ENCODE measurements at regions not wholly inside any gene's neighbourhood (a gene's known extent, or its start where the extent isn't known, plus 50 kb on each side); places are given as distances from the start of the nearest gene placed in this dataset.

DNA sequence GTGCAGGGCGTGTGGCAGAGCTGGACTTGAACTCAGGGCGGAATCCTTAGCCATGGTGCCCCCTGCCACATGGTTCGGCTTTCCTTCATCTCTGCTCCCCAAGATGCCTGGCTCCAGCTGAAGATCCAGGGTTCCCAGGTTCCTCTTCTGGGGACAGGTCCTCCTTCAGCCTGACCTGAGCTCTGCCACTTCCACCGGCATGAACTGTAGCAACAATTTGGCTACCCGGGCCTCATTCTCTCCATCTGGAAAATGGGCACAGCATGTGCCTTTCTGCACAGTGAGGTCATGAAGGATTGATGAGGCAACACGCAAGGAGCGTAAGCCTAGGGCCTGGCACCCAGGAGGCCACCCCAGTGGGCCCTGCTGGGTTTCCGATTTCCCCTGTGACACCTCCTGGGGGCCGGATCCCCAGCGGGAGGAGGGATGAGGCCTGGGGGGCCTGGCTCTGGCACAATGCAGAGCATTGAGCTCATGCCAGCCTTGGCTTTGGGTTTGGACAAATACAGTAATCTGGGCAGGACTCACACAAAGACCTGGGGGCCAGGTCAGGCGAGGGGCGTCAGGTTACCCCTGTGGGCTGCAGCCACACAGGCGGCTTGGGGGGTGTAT, 74.0 kb downstream of the CEBPB start:
- ATAC-seq (replicated peaks; ENCODE audit: extremely low read depth, poor library complexity, severe bottlenecking) (no peak), DNase-seq (ENCODE audit: low spot score in 2 of 2) (no peak)
- Mint-ChIP-seq H3K27ac (ENCODE audit: low read depth) (no peak overlapping the region), H3K4me1 (no peaks in the 10 kb centered on the region), H3K36me3 (ENCODE audit: insufficient read depth) (no peaks in the 10 kb centered on the region), H3K27me3 (peaks cover 7% of the 10 kb centered on the region), H3K9me3 (no peaks in the 10 kb centered on the region), H3K4me3 (no peak overlapping the region)

- Mint-ChIP-seq H3K27ac (ENCODE audit: low read depth) (peak overlapping the region; percentile 64), H3K4me1 (no peaks in the 10 kb centered on the region), H3K36me3 (ENCODE audit: insufficient read depth) (no peaks in the 10 kb centered on the region), H3K27me3 (peaks cover 15% of the 10 kb centered on the region), H3K4me3 (no peak overlapping the region), H3K9me3 (no peaks in the 10 kb centered on the region)
- DNase-seq (ENCODE audit: low spot score in 2 of 2) = no peak
- ATAC-seq (replicated peaks; ENCODE audit: extremely low read depth, poor library complexity, severe bottlenecking) = no peak
Observed at GRCh38 chr20:50265245-50265946, 74.8 kb downstream of the CEBPB start.

GRCh38 chr20:50266293-50267040, 75.8 kb downstream of the CEBPB start:
- H3K36me3 Mint-ChIP-seq (ENCODE audit: insufficient read depth) = no peaks in the 10 kb centered on the region
- ATAC-seq (replicated peaks; ENCODE audit: extremely low read depth, poor library complexity, severe bottlenecking) (no peak), DNase-seq (ENCODE audit: low spot score in 2 of 2) (no peak)
- H3K4me3 Mint-ChIP-seq = no peak overlapping the region
- no peaks in the 10 kb centered on the region for H3K9me3 Mint-ChIP-seq
- no peak overlapping the region for H3K27ac Mint-ChIP-seq (ENCODE audit: low read depth)
- peaks cover 25% of the 10 kb centered on the region for H3K27me3 Mint-ChIP-seq
- no peaks in the 10 kb centered on the region for H3K4me1 Mint-ChIP-seq

DNA sequence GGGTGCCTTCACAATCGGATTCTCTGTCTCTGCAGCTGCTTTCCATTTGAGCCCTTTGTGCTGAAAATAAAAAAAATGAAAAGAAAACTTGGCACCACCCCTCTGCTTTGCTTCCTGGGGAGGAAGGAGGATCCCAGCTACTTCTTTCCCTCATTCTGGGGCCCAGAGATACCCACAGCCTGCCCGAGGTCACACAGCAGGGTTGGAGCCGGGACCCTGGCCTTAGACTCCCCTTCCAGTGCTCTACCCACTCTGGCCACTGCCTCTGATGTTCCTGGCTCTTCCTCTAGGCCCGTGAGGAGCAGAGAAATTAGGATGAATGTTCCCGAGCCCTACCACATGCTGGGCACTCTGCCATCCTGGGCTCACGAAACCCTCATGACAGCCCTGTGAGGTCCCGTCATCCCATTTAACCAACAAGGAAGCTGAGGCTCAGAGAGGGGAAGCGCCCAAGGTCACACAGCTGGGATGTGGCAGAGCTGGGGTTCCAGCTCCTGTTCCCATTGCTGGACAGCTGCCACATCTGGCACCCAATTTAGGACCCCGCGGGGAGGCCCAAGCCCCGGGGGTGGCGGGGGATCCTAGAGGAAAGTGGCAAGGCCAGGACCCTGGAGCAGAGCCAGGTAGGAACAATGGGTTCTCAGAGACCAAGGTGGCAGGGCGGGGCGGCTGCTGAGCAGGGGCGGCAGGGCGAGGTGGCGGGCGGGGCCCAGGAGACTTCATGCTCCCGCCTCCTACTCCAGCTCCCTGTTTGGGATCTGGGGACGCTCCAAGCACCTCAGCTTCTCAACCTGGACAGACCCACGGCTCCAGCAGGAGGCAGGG, 76.6 kb downstream of the CEBPB start:
- Mint-ChIP-seq H3K9me3 (no peaks in the 10 kb centered on the region), H3K36me3 (ENCODE audit: insufficient read depth) (no peaks in the 10 kb centered on the region), H3K4me1 (no peaks in the 10 kb centered on the region), H3K27me3 (peaks cover 31% of the 10 kb centered on the region), H3K27ac (ENCODE audit: low read depth) (no peak overlapping the region), H3K4me3 (no peak overlapping the region)
- ATAC-seq (replicated peaks; ENCODE audit: extremely low read depth, poor library complexity, severe bottlenecking) (no peak), DNase-seq (ENCODE audit: low spot score in 2 of 2) (no peak)

DNA sequence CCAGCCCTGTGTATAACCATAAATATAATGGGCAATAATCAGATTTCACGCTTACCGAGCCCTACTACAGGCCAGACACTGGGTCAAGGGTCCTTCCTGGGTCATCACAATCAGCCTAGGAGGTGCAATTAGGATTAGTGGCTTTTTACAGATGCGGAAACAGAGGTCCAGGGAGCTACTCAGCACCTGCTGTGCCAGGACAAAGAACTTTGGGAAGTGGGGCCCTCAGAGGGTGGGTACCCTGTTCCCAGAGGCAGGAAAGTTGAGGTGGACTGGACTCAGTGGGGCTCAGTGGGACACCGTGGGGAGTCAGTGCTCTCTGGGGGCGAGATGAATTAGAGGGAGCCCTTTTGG, 77.2 kb downstream of the CEBPB start:
- DNase-seq (ENCODE audit: low spot score in 2 of 2) (no peak), ATAC-seq (replicated peaks; ENCODE audit: extremely low read depth, poor library complexity, severe bottlenecking) (no peak)
- H3K4me3 Mint-ChIP-seq = no peak overlapping the region
- H3K27ac Mint-ChIP-seq (ENCODE audit: low read depth) = no peak overlapping the region
- H3K9me3 Mint-ChIP-seq = no peaks in the 10 kb centered on the region
- H3K4me1 Mint-ChIP-seq = no peaks in the 10 kb centered on the region
- H3K27me3 Mint-ChIP-seq = peaks cover 31% of the 10 kb centered on the region
- H3K36me3 Mint-ChIP-seq (ENCODE audit: insufficient read depth) = no peaks in the 10 kb centered on the region

DNA sequence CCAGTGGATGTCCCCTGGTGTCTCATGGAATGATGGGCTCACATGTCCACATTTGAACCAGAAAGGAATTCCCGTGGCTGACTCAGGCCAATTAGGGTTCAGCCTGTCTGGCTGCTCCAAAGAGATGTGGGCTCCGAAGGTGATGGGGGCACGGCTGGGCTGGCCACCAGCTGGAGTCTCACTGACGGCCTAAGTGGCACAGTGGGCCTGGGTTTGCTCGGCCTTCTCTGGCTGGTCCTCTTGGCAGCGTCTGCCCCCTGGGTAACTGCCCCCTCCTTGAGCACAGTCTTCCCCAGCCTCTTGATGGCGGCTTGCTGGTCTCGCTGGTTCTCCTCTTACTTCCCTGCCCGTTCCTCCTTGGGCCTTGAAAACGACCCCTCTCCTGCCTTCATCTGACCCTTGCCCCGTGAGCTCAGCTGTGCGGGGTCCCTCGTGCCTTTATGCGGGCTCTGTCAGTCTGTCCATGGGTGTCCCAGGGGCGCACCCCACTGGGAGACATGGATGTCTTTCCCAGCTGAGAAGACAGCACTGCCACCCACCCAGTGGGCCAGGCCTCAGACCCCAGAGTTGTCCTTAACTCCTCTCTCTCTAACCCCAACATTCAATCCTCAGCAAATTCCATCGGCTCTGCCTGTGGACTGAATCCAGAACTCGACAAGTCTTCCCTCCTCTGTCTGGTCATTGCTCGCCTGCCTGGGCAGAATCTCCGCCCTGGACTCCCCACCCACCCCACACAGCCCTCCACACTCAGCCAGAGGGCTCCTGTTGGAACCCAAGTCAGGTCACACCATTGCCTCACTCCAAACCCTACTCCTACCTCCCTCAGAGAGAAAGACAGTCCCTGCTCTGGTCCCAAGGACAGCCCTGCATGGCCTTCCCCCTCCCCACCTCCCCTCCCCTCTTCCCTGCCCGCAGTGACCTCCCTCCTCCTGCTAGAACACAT, 78.7 kb downstream of the CEBPB start:
- Mint-ChIP-seq H3K27me3 (peaks cover 31% of the 10 kb centered on the region), H3K27ac (ENCODE audit: low read depth) (no peak overlapping the region), H3K4me1 (no peaks in the 10 kb centered on the region), H3K9me3 (no peaks in the 10 kb centered on the region), H3K4me3 (no peak overlapping the region), H3K36me3 (ENCODE audit: insufficient read depth) (no peaks in the 10 kb centered on the region)
- no peak for DNase-seq (ENCODE audit: low spot score in 2 of 2)
- no peak for ATAC-seq (replicated peaks; ENCODE audit: extremely low read depth, poor library complexity, severe bottlenecking)

DNA sequence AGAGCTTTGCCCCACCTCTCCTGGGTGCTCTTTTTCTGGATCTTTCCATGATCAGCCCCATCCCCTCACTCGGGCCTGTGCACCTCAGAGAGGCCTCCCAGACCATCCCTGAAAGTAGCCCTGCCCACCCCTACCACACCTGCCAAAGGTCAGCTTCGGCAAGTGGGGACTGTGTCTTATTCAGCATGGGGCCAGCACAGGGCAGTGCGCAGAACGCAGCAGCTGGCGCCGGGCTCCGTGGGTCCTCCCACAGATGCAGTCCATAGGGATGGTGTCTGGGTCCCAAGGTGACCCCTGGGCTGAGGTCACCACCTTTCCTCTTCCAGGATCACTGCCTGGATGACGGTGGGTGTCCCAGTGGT, 79.4 kb downstream of the CEBPB start:
- ATAC-seq (replicated peaks; ENCODE audit: extremely low read depth, poor library complexity, severe bottlenecking) (no peak), DNase-seq (ENCODE audit: low spot score in 2 of 2) (no peak)
- Mint-ChIP-seq H3K27ac (ENCODE audit: low read depth) (no peak overlapping the region), H3K36me3 (ENCODE audit: insufficient read depth) (no peaks in the 10 kb centered on the region), H3K4me1 (no peaks in the 10 kb centered on the region), H3K27me3 (peaks cover 31% of the 10 kb centered on the region), H3K4me3 (no peak overlapping the region), H3K9me3 (no peaks in the 10 kb centered on the region)

GRCh38 chr20:50270569-50270968, 79.9 kb downstream of the CEBPB start:
- H3K36me3 Mint-ChIP-seq (ENCODE audit: insufficient read depth) = no peaks in the 10 kb centered on the region
- H3K4me3 Mint-ChIP-seq = no peak overlapping the region
- H3K4me1 Mint-ChIP-seq = no peaks in the 10 kb centered on the region
- H3K9me3 Mint-ChIP-seq = no peaks in the 10 kb centered on the region
- H3K27me3 Mint-ChIP-seq = peaks cover 31% of the 10 kb centered on the region
- no peak overlapping the region for H3K27ac Mint-ChIP-seq (ENCODE audit: low read depth)
- ATAC-seq (replicated peaks; ENCODE audit: extremely low read depth, poor library complexity, severe bottlenecking) = no peak
- no peak for DNase-seq (ENCODE audit: low spot score in 2 of 2)

GRCh38 chr20:50271176-50271575, 80.5 kb downstream of the CEBPB start:
- Mint-ChIP-seq H3K4me1 (no peaks in the 10 kb centered on the region), H3K9me3 (no peaks in the 10 kb centered on the region), H3K27me3 (peaks cover 31% of the 10 kb centered on the region), H3K27ac (ENCODE audit: low read depth) (no peak overlapping the region), H3K36me3 (ENCODE audit: insufficient read depth) (no peaks in the 10 kb centered on the region), H3K4me3 (no peak overlapping the region)
- ATAC-seq (replicated peaks; ENCODE audit: extremely low read depth, poor library complexity, severe bottlenecking) (no peak), DNase-seq (ENCODE audit: low spot score in 2 of 2) (no peak)

GRCh38 chr20:50271612-50272011, 81.0 kb downstream of the CEBPB start:
- peaks cover 31% of the 10 kb centered on the region for H3K27me3 Mint-ChIP-seq
- ATAC-seq (replicated peaks; ENCODE audit: extremely low read depth, poor library complexity, severe bottlenecking) = no peak
- no peaks in the 10 kb centered on the region for H3K9me3 Mint-ChIP-seq
- DNase-seq (ENCODE audit: low spot score in 2 of 2) = no peak
- no peak overlapping the region for H3K27ac Mint-ChIP-seq (ENCODE audit: low read depth)
- no peaks in the 10 kb centered on the region for H3K4me1 Mint-ChIP-seq
- no peaks in the 10 kb centered on the region for H3K36me3 Mint-ChIP-seq (ENCODE audit: insufficient read depth)
- H3K4me3 Mint-ChIP-seq = no peak overlapping the region

- no peaks in the 10 kb centered on the region for H3K36me3 Mint-ChIP-seq (ENCODE audit: insufficient read depth)
- H3K4me3 Mint-ChIP-seq = no peak overlapping the region
- ATAC-seq (replicated peaks; ENCODE audit: extremely low read depth, poor library complexity, severe bottlenecking) (no peak), DNase-seq (ENCODE audit: low spot score in 2 of 2) (no peak)
- no peaks in the 10 kb centered on the region for H3K9me3 Mint-ChIP-seq
- H3K4me1 Mint-ChIP-seq = no peaks in the 10 kb centered on the region
- H3K27me3 Mint-ChIP-seq = peaks cover 31% of the 10 kb centered on the region
- H3K27ac Mint-ChIP-seq (ENCODE audit: low read depth) = no peak overlapping the region
Observed at GRCh38 chr20:50272030-50272723, 81.5 kb downstream of the CEBPB start.

All from central memory CD8-positive, alpha-beta T cell (primary cell).